Osteocyte (in vitro differentiated cells): ENCODE measurements at regions not wholly inside any gene's neighbourhood (a gene's known extent, or its start where the extent isn't known, plus 50 kb on each side); places are given as distances from the start of the nearest gene placed in this dataset.

Source experiments
- DNase-seq: peaks from one replicate; pipeline ENCODE4 v3.0.0; 2021; ENCODE audit warnings: mixed read lengths; ENCODE audit not compliant: unreplicated experiment; ENCODE audit errors: extremely low spot score
- H3K27ac Mint-ChIP-seq: one replicate; pipeline ENCODE4 v1.8.0; 2021; ENCODE audit warnings: mild to moderate bottlenecking, mixed read lengths; ENCODE audit not compliant: unreplicated experiment
- H3K27me3 Mint-ChIP-seq: one replicate; pipeline ENCODE4 v1.8.0; 2021; ENCODE audit warnings: mixed read lengths; ENCODE audit not compliant: unreplicated experiment
- H3K36me3 Mint-ChIP-seq: one replicate; pipeline ENCODE4 v1.8.0; 2021; ENCODE audit warnings: mixed read lengths; ENCODE audit not compliant: unreplicated experiment
- H3K4me1 Mint-ChIP-seq: one replicate; pipeline ENCODE4 v1.8.0; 2021; ENCODE audit warnings: mixed read lengths; ENCODE audit not compliant: unreplicated experiment
- H3K4me3 Mint-ChIP-seq: one replicate; pipeline ENCODE4 v1.8.0; 2021; ENCODE audit warnings: mild to moderate bottlenecking, moderate library complexity, mixed read lengths; ENCODE audit not compliant: unreplicated experiment
- H3K9me3 Mint-ChIP-seq: one replicate; pipeline ENCODE4 v1.8.0; 2021; ENCODE audit warnings: mixed read lengths; ENCODE audit not compliant: unreplicated experiment
- CTCF ChIP-seq: fragments of 200-600 bp; sonication (generic); IDR thresholded peaks from 2 replicates; pipeline ENCODE4 v1.5.0; 2021; ENCODE audit warnings: antibody characterized with exemption, mild to moderate bottlenecking, moderate library complexity

- Mint-ChIP-seq H3K27ac (no peak overlapping the region), H3K9me3 (no peaks in the 10 kb centered on the region)
Measured at GRCh38 chr21:35116777-35117176, 67.7 kb upstream of the RUNX1 start.

GRCh38 chr21:35113064-35113463, 64.0 kb upstream of the RUNX1 start:
- no peak for DNase-seq
- peaks cover 8% of the 10 kb centered on the region for H3K4me1 Mint-ChIP-seq
- no peaks in the 10 kb centered on the region for H3K27me3 Mint-ChIP-seq
- no peaks in the 10 kb centered on the region for H3K9me3 Mint-ChIP-seq
- H3K27ac Mint-ChIP-seq = no peak overlapping the region
- no peak for TF ChIP-seq CTCF
- H3K4me3 Mint-ChIP-seq = no peak overlapping the region
- H3K36me3 Mint-ChIP-seq = no peaks in the 10 kb centered on the region

More at GRCh38 chr21:35116777-35117176, 67.7 kb upstream of the RUNX1 start:
- H3K36me3 Mint-ChIP-seq = no peaks in the 10 kb centered on the region
- no peak for DNase-seq
- H3K4me1 Mint-ChIP-seq = peaks cover 13% of the 10 kb centered on the region
- TF ChIP-seq CTCF = no peak
- no peak overlapping the region for H3K4me3 Mint-ChIP-seq
- no peaks in the 10 kb centered on the region for H3K27me3 Mint-ChIP-seq

- no peak for TF ChIP-seq CTCF
- H3K36me3 Mint-ChIP-seq = no peaks in the 10 kb centered on the region
- no peaks in the 10 kb centered on the region for H3K27me3 Mint-ChIP-seq
- no peak overlapping the region for H3K4me3 Mint-ChIP-seq
- DNase-seq = no peak
- no peaks in the 10 kb centered on the region for H3K9me3 Mint-ChIP-seq
- no peak overlapping the region for H3K27ac Mint-ChIP-seq
- H3K4me1 Mint-ChIP-seq = peaks cover 8% of the 10 kb centered on the region
Measured at GRCh38 chr21:35111321-35111930, 62.3 kb upstream of the RUNX1 start.

GRCh38 chr21:35108887-35109286, 59.8 kb upstream of the RUNX1 start:
- H3K27ac Mint-ChIP-seq = no peak overlapping the region
- TF ChIP-seq CTCF = no peak
- H3K4me3 Mint-ChIP-seq = no peak overlapping the region
- no peaks in the 10 kb centered on the region for H3K27me3 Mint-ChIP-seq
- no peak for DNase-seq
- H3K4me1 Mint-ChIP-seq = peaks cover 8% of the 10 kb centered on the region
- no peaks in the 10 kb centered on the region for H3K36me3 Mint-ChIP-seq
- no peaks in the 10 kb centered on the region for H3K9me3 Mint-ChIP-seq

GRCh38 chr21:35107520-35107919, 58.4 kb upstream of the RUNX1 start:
- H3K36me3 Mint-ChIP-seq = no peaks in the 10 kb centered on the region
- no peak for TF ChIP-seq CTCF
- no peak overlapping the region for H3K27ac Mint-ChIP-seq

More at GRCh38 chr21:35107520-35107919, 58.4 kb upstream of the RUNX1 start:
- peaks cover 2% of the 10 kb centered on the region for H3K4me1 Mint-ChIP-seq
- no peaks in the 10 kb centered on the region for H3K9me3 Mint-ChIP-seq
- no peaks in the 10 kb centered on the region for H3K27me3 Mint-ChIP-seq
- DNase-seq = no peak
- H3K4me3 Mint-ChIP-seq = no peak overlapping the region
